ENCODE measurements at regions not wholly inside any gene's neighbourhood (a gene's known extent, or its start where the extent isn't known, plus 50 kb on each side); places are given as distances from the start of the nearest gene placed in this dataset.
A peak's percentile ranks its signal among the peaks of the same experiment; 100 is the strongest.

DNA sequence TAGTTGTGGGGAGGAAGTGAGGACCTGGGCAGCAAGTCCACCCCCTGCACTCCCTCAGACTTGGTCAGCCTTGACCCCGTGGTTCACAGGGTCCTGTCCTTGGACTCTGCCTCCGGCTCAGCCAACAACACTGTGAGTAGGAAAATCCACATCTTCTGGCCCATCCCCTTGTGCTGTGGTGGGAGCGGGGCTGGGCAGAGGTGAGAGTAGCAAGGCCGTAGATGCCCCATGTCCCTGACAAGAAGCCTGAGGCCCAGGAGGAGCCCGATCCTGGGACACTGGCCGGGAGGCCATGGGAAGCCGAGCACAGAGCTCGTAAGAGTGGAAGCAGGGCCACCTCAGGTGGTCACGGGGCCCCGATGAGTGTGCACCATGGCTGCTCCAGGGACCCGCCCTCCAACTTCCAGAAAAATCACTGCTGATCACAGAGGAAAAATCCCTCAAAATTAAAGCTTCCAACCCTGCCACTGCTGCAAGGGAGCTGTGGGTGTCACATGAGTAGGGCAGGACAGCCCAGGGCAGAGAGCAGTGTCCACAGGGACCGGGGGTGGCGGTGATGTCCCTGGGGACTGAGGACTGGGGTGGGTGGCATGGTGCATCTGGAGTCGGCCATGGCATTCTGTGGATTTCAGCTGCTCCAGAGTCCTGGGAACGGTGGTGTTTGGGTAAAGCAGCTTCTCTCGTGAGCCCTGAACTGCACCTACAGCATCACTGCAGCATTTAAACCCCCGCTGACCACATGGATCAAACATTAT is 189.4 kb downstream of the DLL1 start:
- Histone ChIP-seq H3K4me3 (ENCODE audit: low read length in 2 of 2) (no peak overlapping the region), H3K27ac (replicated peaks; ENCODE audit: low read length) (no peak overlapping the region), H3K4ac (ENCODE audit: low read length) (no peak overlapping the region), H3K18ac (ENCODE audit: low read length) (peak overlapping the region; percentile 34), H3K4me2 (ENCODE audit: insufficient read depth, low read length, poor library complexity, severe bottlenecking) (no peak overlapping the region), H2BK15ac (ENCODE audit: low read length) (peak overlapping the region; percentile 23), H2BK12ac (ENCODE audit: low read length) (no peak overlapping the region), H3K23ac (ENCODE audit: low read depth, low read length, poor library complexity) (no peak overlapping the region), H3K9me3 (replicated peaks in 1 of 2; ENCODE audit: control insufficient read depth in 2 of 2, insufficient read depth in 1 of 2, low read depth in 1 of 2, low read length in 2 of 2) (no peaks in the 10 kb centered on the region), H4K8ac (ENCODE audit: low read depth, low read length) (no peak overlapping the region), H3K79me1 (ENCODE audit: low read depth, low read length) (no peaks in the 10 kb centered on the region), H3K4me1 (ENCODE audit: control insufficient read depth in 2 of 2, insufficient read depth in 1 of 2, low read depth in 1 of 2, low read length in 2 of 2) (peaks cover 0 to 10% of the 10 kb centered on the region in 2 donors), H3K9ac (ENCODE audit: low read depth, low read length, poor library complexity) (no peak overlapping the region), H2AFZ (ENCODE audit: low read length) (no peak overlapping the region), H3K27me3 (ENCODE audit: control insufficient read depth in 3 of 3, insufficient read depth in 3 of 3, low read depth in 1 of 3, low read length in 3 of 3) (peaks cover 0 to 12% (median 0%) of the 10 kb centered on the region in 3 experiments), H2BK120ac (ENCODE audit: low read depth, low read length) (no peak overlapping the region), H2BK5ac (ENCODE audit: low read length) (peak overlapping the region; percentile 62), H3K14ac (ENCODE audit: low read length) (no peak overlapping the region), H4K91ac (ENCODE audit: low read depth, low read length, poor library complexity) (no peak overlapping the region), H3K36me3 (replicated peaks in 1 of 2; ENCODE audit: control insufficient read depth in 2 of 2, insufficient read depth in 2 of 2, low read length in 2 of 2) (no peaks in the 10 kb centered on the region), H2AK5ac (ENCODE audit: low read depth, low read length) (peak overlapping the region; percentile 22)
- DNase-seq (ENCODE audit: low spot score): no peak
- WGBS, 2 donors (ENCODE audit: extremely low coverage in 2 of 2, insufficient read length in 2 of 2, insufficient replicate concordance in 1 of 2): no CpG with 5 or more reads among the region's 17 CpGs

DNA sequence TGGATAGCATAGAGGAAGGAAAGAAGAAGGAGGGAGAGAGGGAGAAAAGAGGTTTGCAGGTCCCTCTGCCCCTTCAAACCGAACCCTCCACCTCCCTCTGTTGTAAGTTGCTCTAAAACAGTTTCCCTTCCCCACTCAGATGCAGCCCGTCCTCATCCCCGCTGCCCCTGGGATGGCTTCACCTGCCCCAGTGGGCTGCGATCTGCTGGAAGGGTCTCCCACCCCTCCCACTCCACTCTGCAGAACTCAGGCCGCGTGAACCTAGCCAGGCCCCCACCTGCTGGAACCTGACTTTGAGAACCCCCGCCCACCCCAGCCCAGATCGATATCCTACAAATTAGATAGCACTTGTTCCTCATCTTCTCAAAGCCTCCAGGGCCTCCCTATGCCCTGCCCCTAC is 190.8 kb downstream of the DLL1 start:
- Histone ChIP-seq H4K8ac (ENCODE audit: low read depth, low read length) (no peak overlapping the region), H2AK5ac (ENCODE audit: low read depth, low read length) (no peak overlapping the region), H2BK120ac (ENCODE audit: low read depth, low read length) (no peak overlapping the region), H3K9ac (ENCODE audit: low read depth, low read length, poor library complexity) (no peak overlapping the region), H3K14ac (ENCODE audit: low read length) (no peak overlapping the region), H2AFZ (ENCODE audit: low read length) (no peak overlapping the region), H2BK12ac (ENCODE audit: low read length) (no peak overlapping the region), H3K27me3 (ENCODE audit: control insufficient read depth in 3 of 3, insufficient read depth in 3 of 3, low read depth in 1 of 3, low read length in 3 of 3) (peaks cover 0 to 12% (median 0%) of the 10 kb centered on the region in 3 experiments), H3K9me3 (replicated peaks in 1 of 2; ENCODE audit: control insufficient read depth in 2 of 2, insufficient read depth in 1 of 2, low read depth in 1 of 2, low read length in 2 of 2) (no peaks in the 10 kb centered on the region), H3K4me1 (ENCODE audit: control insufficient read depth in 2 of 2, insufficient read depth in 1 of 2, low read depth in 1 of 2, low read length in 2 of 2) (peaks cover 0 to 18% of the 10 kb centered on the region in 2 donors), H3K4me3 (ENCODE audit: low read length in 2 of 2) (no peak overlapping the region), H3K4ac (ENCODE audit: low read length) (no peak overlapping the region), H3K18ac (ENCODE audit: low read length) (no peak overlapping the region), H3K27ac (replicated peaks; ENCODE audit: low read length) (no peak overlapping the region), H2BK15ac (ENCODE audit: low read length) (no peak overlapping the region), H2BK5ac (ENCODE audit: low read length) (peak overlapping the region; percentile 19), H3K23ac (ENCODE audit: low read depth, low read length, poor library complexity) (no peak overlapping the region), H3K4me2 (ENCODE audit: insufficient read depth, low read length, poor library complexity, severe bottlenecking) (no peak overlapping the region), H4K91ac (ENCODE audit: low read depth, low read length, poor library complexity) (no peak overlapping the region), H3K36me3 (replicated peaks in 1 of 2; ENCODE audit: control insufficient read depth in 2 of 2, insufficient read depth in 2 of 2, low read length in 2 of 2) (no peaks in the 10 kb centered on the region), H3K79me1 (ENCODE audit: low read depth, low read length) (no peaks in the 10 kb centered on the region)
- WGBS, 2 donors (ENCODE audit: extremely low coverage in 2 of 2, insufficient read length in 2 of 2, insufficient replicate concordance in 1 of 2): no CpG with 5 or more reads among the region's 8 CpGs
- DNase-seq (ENCODE audit: low spot score): no peak

DNA sequence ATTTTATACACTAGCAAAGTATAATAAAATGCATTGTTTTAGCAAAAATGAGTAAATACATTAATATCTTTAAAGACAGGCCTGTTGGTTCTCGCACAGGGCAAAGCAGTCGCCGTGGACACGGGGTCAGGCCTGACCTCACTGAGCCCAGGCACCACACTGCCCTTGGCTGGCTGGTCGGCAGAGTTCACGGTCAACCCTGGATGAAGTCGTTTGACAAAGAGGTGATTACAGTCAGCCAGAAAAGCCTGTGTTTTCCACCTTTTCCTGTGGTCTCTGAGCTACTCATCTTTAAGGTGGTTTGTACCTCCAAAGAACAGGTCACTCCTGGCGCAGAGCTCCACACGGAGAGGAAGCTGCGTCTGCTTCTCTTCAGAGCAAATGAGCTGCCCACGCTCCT is 191.5 kb downstream of the DLL1 start:
- WGBS, 2 donors (ENCODE audit: extremely low coverage in 2 of 2, insufficient read length in 2 of 2, insufficient replicate concordance in 1 of 2): no CpG with 5 or more reads among the region's 11 CpGs
- H3K4me2 ChIP-seq (ENCODE audit: insufficient read depth, low read length, poor library complexity, severe bottlenecking): no peak overlapping the region
- no peak for DNase-seq (ENCODE audit: low spot score)

DNA sequence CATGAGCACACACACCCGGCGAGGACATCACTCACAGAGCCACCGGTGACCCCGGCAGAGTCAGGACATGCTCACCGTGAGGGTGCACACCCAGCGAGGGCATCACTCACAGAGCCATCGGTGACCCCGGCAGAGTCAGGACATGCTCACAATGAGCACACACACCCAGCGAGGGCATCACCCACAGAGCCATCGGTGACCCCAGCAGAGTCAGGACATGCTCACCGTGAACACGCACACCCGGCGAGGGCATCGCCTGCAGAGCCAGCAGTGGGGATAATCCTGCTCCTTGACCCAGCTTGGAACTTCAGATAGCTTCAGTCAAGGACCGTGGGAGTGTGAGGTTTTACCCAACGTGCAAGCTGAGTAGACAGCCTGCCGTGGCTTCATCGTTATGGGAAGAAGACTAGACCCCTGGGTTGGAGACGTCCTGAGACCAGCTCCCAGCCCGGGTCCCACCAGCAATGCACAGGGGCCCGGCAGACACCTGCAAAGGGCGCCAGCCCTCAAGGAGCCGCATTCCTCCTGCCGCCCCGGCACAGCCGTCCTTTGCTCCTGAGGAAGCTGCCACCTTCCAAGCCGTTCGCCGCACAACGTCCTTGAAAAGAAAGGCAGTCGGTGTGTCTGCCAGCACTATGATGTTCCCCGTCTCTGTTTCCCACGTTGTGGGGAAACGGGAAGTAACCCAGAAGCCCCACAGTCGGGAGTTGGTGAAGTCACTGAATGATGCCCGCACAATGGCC is 192.3 kb downstream of the DLL1 start:
- H3K23ac ChIP-seq (ENCODE audit: low read depth, low read length, poor library complexity): no peak overlapping the region
- H3K4me2 ChIP-seq (ENCODE audit: insufficient read depth, low read length, poor library complexity, severe bottlenecking): no peak overlapping the region
- H3K27ac ChIP-seq (replicated peaks; ENCODE audit: low read length): no peak overlapping the region
- H2BK15ac ChIP-seq (ENCODE audit: low read length): peak overlapping the region; percentile 56
- WGBS, 2 donors (ENCODE audit: extremely low coverage in 2 of 2, insufficient read length in 2 of 2, insufficient replicate concordance in 1 of 2): no CpG with 5 or more reads among the region's 37 CpGs
- H3K4ac ChIP-seq (ENCODE audit: low read length): no peak overlapping the region
- no peak overlapping the region for H3K9ac ChIP-seq (ENCODE audit: low read depth, low read length, poor library complexity)
- peaks cover 0 to 12% (median 0%) of the 10 kb centered on the region in 3 experiments for H3K27me3 ChIP-seq (ENCODE audit: control insufficient read depth in 3 of 3, insufficient read depth in 3 of 3, low read depth in 1 of 3, low read length in 3 of 3)
- no peak overlapping the region for H4K8ac ChIP-seq (ENCODE audit: low read depth, low read length)
- H3K79me1 ChIP-seq (ENCODE audit: low read depth, low read length): no peaks in the 10 kb centered on the region
- DNase-seq (ENCODE audit: low spot score): no peak
- H3K9me3 ChIP-seq (replicated peaks in 1 of 2; ENCODE audit: control insufficient read depth in 2 of 2, insufficient read depth in 1 of 2, low read depth in 1 of 2, low read length in 2 of 2): no peaks in the 10 kb centered on the region
- H2BK12ac ChIP-seq (ENCODE audit: low read length): no peak overlapping the region
- H2BK120ac ChIP-seq (ENCODE audit: low read depth, low read length): no peak overlapping the region
- no peak overlapping the region for H2AFZ ChIP-seq (ENCODE audit: low read length)
- H3K36me3 ChIP-seq (replicated peaks in 1 of 2; ENCODE audit: control insufficient read depth in 2 of 2, insufficient read depth in 2 of 2, low read length in 2 of 2): no peaks in the 10 kb centered on the region
- no peak overlapping the region for H3K4me3 ChIP-seq (ENCODE audit: low read length in 2 of 2)
- H4K91ac ChIP-seq (ENCODE audit: low read depth, low read length, poor library complexity): no peak overlapping the region
- H3K14ac ChIP-seq (ENCODE audit: low read length): peak overlapping the region; percentile 58
- peak overlapping the region; percentile 91 for H3K18ac ChIP-seq (ENCODE audit: low read length)
- H2BK5ac ChIP-seq (ENCODE audit: low read length): no peak overlapping the region
- peaks cover 0 to 18% of the 10 kb centered on the region in 2 donors for H3K4me1 ChIP-seq (ENCODE audit: control insufficient read depth in 2 of 2, insufficient read depth in 1 of 2, low read depth in 1 of 2, low read length in 2 of 2)
- no peak overlapping the region for H2AK5ac ChIP-seq (ENCODE audit: low read depth, low read length)

More for the DNA sequence above, 191.5 kb downstream of the DLL1 start:
- Histone ChIP-seq H4K8ac (ENCODE audit: low read depth, low read length) (no peak overlapping the region), H3K4me3 (ENCODE audit: low read length in 2 of 2) (no peak overlapping the region), H3K9ac (ENCODE audit: low read depth, low read length, poor library complexity) (no peak overlapping the region), H2AK5ac (ENCODE audit: low read depth, low read length) (no peak overlapping the region), H3K27ac (replicated peaks; ENCODE audit: low read length) (no peak overlapping the region), H2AFZ (ENCODE audit: low read length) (no peak overlapping the region), H2BK5ac (ENCODE audit: low read length) (no peak overlapping the region), H3K18ac (ENCODE audit: low read length) (no peak overlapping the region), H3K23ac (ENCODE audit: low read depth, low read length, poor library complexity) (no peak overlapping the region), H3K36me3 (replicated peaks in 1 of 2; ENCODE audit: control insufficient read depth in 2 of 2, insufficient read depth in 2 of 2, low read length in 2 of 2) (no peaks in the 10 kb centered on the region), H4K91ac (ENCODE audit: low read depth, low read length, poor library complexity) (no peak overlapping the region), H3K9me3 (replicated peaks in 1 of 2; ENCODE audit: control insufficient read depth in 2 of 2, insufficient read depth in 1 of 2, low read depth in 1 of 2, low read length in 2 of 2) (no peaks in the 10 kb centered on the region), H3K4me1 (ENCODE audit: control insufficient read depth in 2 of 2, insufficient read depth in 1 of 2, low read depth in 1 of 2, low read length in 2 of 2) (peaks cover 0 to 18% of the 10 kb centered on the region in 2 donors), H3K79me1 (ENCODE audit: low read depth, low read length) (no peaks in the 10 kb centered on the region), H3K14ac (ENCODE audit: low read length) (no peak overlapping the region), H3K27me3 (ENCODE audit: control insufficient read depth in 3 of 3, insufficient read depth in 3 of 3, low read depth in 1 of 3, low read length in 3 of 3) (peaks cover 0 to 12% (median 0%) of the 10 kb centered on the region in 3 experiments), H2BK15ac (ENCODE audit: low read length) (no peak overlapping the region), H3K4ac (ENCODE audit: low read length) (no peak overlapping the region), H2BK12ac (ENCODE audit: low read length) (no peak overlapping the region), H2BK120ac (ENCODE audit: low read depth, low read length) (no peak overlapping the region)
